OCI-LY1 (cell line): ENCODE measurements at regions not wholly inside any gene's neighbourhood (a gene's known extent, or its start where the extent isn't known, plus 50 kb on each side); places are given as distances from the start of the nearest gene placed in this dataset.

ENCODE experiments used
- H2AFZ ChIP-seq: fragments of 200-600 bp; sonication (generic), shearing (Covaris generic); 2 replicates; pipeline ENCODE4 v1.6.0; 2014; ENCODE audit warnings: antibody characterized with exemption, mild to moderate bottlenecking, low read length
- H3F3A ChIP-seq: fragments of 200-600 bp; sonication (generic), shearing (Covaris generic); 2 replicates; pipeline ENCODE4 v1.6.0; 2014; ENCODE audit warnings: mild to moderate bottlenecking, antibody characterized with exemption, low read length, moderate library complexity; ENCODE audit not compliant: insufficient read depth
- H3K27ac ChIP-seq: fragments of 200-600 bp; sonication (generic); 2 replicates; pipeline ENCODE4 v1.5.1; 2014; ENCODE audit warnings: low read length, mixed run types, mild to moderate bottlenecking, low read depth; ENCODE audit not compliant: poor library complexity, severe bottlenecking
- H3K27me3 ChIP-seq: fragments of 200-600 bp; sonication (generic); 2 replicates; pipeline ENCODE4 v1.6.0; 2014; ENCODE audit warnings: antibody characterized with exemption, mild to moderate bottlenecking, low read length, moderate library complexity; ENCODE audit not compliant: insufficient read depth
- H3K36me3 ChIP-seq: fragments of 200-600 bp; sonication (generic); 2 replicates; pipeline ENCODE4 v1.6.1; 2014; ENCODE audit warnings: mild to moderate bottlenecking, antibody characterized with exemption, low read length, moderate library complexity, mixed read lengths; ENCODE audit not compliant: insufficient read depth
- H3K4me1 ChIP-seq: fragments of 200-600 bp; sonication (generic); 2 replicates; pipeline ENCODE4 v1.5.1; 2014; ENCODE audit warnings: mild to moderate bottlenecking, low read length, moderate library complexity; ENCODE audit not compliant: insufficient read depth, severe bottlenecking
- H3K4me2 ChIP-seq: fragments of 200-600 bp; sonication (generic), shearing (Covaris generic); 2 replicates; pipeline ENCODE4 v1.6.1; 2014; ENCODE audit warnings: low read length
- H3K4me3 ChIP-seq: fragments of 200-600 bp; sonication (generic); 2 replicates; pipeline ENCODE4 v1.5.1; 2014; ENCODE audit warnings: low read length, low read depth, mild to moderate bottlenecking, mixed read lengths; ENCODE audit not compliant: poor library complexity, severe bottlenecking
- H3K79me2 ChIP-seq: fragments of 200-600 bp; shearing (Covaris generic); 2 replicates; pipeline ENCODE4 v1.6.1; 2016; ENCODE audit warnings: mixed run types, low read length, mixed read lengths; ENCODE audit not compliant: insufficient read depth
- H3K9ac ChIP-seq: fragments of 200-600 bp; sonication (generic), shearing (Covaris generic); 2 replicates; pipeline ENCODE4 v1.6.1; 2014; ENCODE audit warnings: mild to moderate bottlenecking, low read length, mixed read lengths
- H3K9me2 ChIP-seq: fragments of 200-600 bp; sonication (generic), shearing (Covaris generic); 2 replicates; pipeline ENCODE4 v1.6.1; 2014; ENCODE audit warnings: low read depth, mild to moderate bottlenecking, low read length, mixed read lengths
- H3K9me3 ChIP-seq: fragments of 200-600 bp; shearing (Covaris generic); 2 replicates; pipeline ENCODE4 v1.6.1; 2014; ENCODE audit warnings: low read length, mixed read lengths
- H4K20me1 ChIP-seq: fragments of 200-600 bp; sonication (generic), shearing (Covaris generic); 2 replicates; pipeline ENCODE4 v1.6.0; 2016; ENCODE audit warnings: mild to moderate bottlenecking, low read length; ENCODE audit not compliant: insufficient read depth
- EZH2 ChIP-seq: fragments of 200-600 bp; sonication (generic), shearing (Covaris generic); IDR thresholded peaks from 2 replicates; pipeline ENCODE4 v1.8.0; 2017; ENCODE audit warnings: borderline replicate concordance, mixed run types, mild to moderate bottlenecking, antibody characterized with exemption, low read length, moderate library complexity, mixed read lengths
- TF ChIP-seq, protein P1 (sequence below): fragments of 200-600 bp; sonication (generic), shearing (Covaris generic); IDR thresholded peaks from 2 replicates; pipeline ENCODE4 v1.5.1; 2017; ENCODE audit warnings: mild to moderate bottlenecking, antibody characterized with exemption, low read length, moderate library complexity, mixed read lengths

DNA sequence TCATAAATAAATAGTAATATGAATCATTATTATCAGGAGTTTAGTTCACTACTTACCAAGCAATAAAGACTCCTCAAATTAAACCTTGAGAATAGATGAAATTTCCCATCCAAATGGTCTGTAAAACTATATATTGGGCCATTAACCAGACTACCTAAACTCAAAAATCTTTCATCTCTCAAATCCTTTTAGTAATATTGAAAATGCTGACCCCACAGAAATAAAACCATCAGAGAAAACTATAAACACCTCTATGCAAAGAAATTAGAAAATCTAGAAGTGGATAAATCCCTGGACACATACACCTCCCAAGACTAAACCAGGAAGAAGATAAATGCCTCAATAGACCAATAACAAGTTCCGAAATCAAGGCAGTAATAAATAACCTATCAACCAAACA, 723.2 kb downstream of the TLE4 start:
- Histone ChIP-seq H3K27ac (no peak overlapping the region), H3K9me3 (no peaks in the 10 kb centered on the region), H3F3A (no peaks in the 10 kb centered on the region), H3K9me2 (no peaks in the 10 kb centered on the region), H3K36me3 (no peaks in the 10 kb centered on the region), H3K4me2 (no peak overlapping the region), H3K79me2 (no peaks in the 10 kb centered on the region), H3K9ac (no peak overlapping the region), H3K4me1 (no peaks in the 10 kb centered on the region), H4K20me1 (no peaks in the 10 kb centered on the region), H3K4me3 (no peak overlapping the region), H2AFZ (no peak overlapping the region), H3K27me3 (no peaks in the 10 kb centered on the region)
- TF ChIP-seq, protein P1, sequence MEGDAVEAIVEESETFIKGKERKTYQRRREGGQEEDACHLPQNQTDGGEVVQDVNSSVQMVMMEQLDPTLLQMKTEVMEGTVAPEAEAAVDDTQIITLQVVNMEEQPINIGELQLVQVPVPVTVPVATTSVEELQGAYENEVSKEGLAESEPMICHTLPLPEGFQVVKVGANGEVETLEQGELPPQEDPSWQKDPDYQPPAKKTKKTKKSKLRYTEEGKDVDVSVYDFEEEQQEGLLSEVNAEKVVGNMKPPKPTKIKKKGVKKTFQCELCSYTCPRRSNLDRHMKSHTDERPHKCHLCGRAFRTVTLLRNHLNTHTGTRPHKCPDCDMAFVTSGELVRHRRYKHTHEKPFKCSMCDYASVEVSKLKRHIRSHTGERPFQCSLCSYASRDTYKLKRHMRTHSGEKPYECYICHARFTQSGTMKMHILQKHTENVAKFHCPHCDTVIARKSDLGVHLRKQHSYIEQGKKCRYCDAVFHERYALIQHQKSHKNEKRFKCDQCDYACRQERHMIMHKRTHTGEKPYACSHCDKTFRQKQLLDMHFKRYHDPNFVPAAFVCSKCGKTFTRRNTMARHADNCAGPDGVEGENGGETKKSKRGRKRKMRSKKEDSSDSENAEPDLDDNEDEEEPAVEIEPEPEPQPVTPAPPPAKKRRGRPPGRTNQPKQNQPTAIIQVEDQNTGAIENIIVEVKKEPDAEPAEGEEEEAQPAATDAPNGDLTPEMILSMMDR: no peak
- TF ChIP-seq EZH2: no peak

DNA sequence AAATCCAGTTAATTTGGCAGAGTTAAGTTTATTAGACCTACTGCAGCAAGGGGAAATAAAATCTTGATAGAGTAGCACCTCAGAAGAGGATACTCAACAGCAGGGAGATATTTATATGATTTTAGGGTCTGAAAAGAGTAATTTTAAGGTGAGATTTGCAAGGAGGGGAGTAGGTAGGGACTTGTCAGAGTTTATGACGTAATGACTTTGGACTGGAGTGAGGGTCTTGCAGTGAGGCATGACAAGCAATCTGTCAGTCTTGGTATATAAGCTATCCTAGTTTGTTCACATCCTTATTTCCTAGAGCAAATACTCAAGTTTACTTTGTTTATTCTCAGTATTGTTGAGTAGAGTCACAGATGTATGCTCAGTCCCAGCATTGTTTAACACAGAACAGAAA, 722.6 kb downstream of the TLE4 start:
- Histone ChIP-seq H3K9me2 (no peaks in the 10 kb centered on the region), H3K9ac (no peak overlapping the region), H3K36me3 (no peaks in the 10 kb centered on the region), H3F3A (no peaks in the 10 kb centered on the region), H3K27me3 (no peaks in the 10 kb centered on the region), H3K27ac (no peak overlapping the region), H2AFZ (no peak overlapping the region), H3K4me2 (no peak overlapping the region), H4K20me1 (no peaks in the 10 kb centered on the region), H3K4me1 (no peaks in the 10 kb centered on the region), H3K4me3 (no peak overlapping the region), H3K79me2 (no peaks in the 10 kb centered on the region), H3K9me3 (no peaks in the 10 kb centered on the region)
- TF ChIP-seq, protein P1: no peak
- TF ChIP-seq EZH2: no peak

DNA sequence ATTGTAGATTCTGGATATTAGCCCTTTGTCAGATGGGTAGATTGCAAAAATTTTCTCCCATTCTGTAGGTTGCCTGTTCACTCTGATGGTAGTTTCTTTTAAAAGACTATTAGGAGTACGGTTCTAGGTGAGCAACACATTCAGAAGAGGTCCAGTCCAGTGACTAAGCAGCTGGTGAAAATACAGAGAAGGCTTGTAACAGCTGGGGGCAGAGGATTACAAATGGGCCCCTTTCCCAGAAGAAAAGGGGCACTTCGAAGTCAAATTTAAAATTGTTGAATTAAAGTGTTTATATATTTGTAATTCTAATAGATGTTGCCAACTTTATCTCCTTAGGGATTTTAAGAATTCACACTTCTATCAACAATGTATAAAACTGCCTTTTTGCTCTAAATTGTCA, 720.5 kb downstream of the TLE4 start:
- Histone ChIP-seq H2AFZ (no peak overlapping the region), H3K9ac (no peak overlapping the region), H3K9me2 (no peaks in the 10 kb centered on the region), H3K4me2 (no peak overlapping the region), H3K27ac (no peak overlapping the region), H3K79me2 (no peaks in the 10 kb centered on the region), H3F3A (no peaks in the 10 kb centered on the region), H3K4me3 (no peak overlapping the region), H3K9me3 (no peaks in the 10 kb centered on the region), H3K4me1 (no peaks in the 10 kb centered on the region), H4K20me1 (no peaks in the 10 kb centered on the region), H3K36me3 (no peaks in the 10 kb centered on the region), H3K27me3 (no peaks in the 10 kb centered on the region)
- TF ChIP-seq, protein P1: no peak
- no peak for TF ChIP-seq EZH2
